SK-N-SH treated with all-trans-retinoic acid at 6 μM for 48 hours (cell line): ENCODE measurements at regions not wholly inside any gene's neighbourhood (a gene's known extent, or its start where the extent isn't known, plus 50 kb on each side); places are given as distances from the start of the nearest gene placed in this dataset.

ENCODE experiments used
- ARNTL ChIP-seq: fragments of 450-650 bp; formaldehyde crosslinking; IDR thresholded peaks from 2 replicates; pipeline ENCODE4 v1.5.0; 2020; ENCODE audit warnings: low read depth, mild to moderate bottlenecking, moderate library complexity, borderline replicate concordance
- BACH2 ChIP-seq: fragments of 250-450 bp; sonication (Bioruptor Pico); IDR thresholded peaks from 2 replicates; pipeline ENCODE4 v1.9.0; 2021; ENCODE audit warnings: mild to moderate bottlenecking, borderline replicate concordance
- CSDC2 ChIP-seq: fragments of 250-450 bp; sonication (Bioruptor Pico); IDR thresholded peaks from 2 replicates; pipeline ENCODE4 v1.5.0; 2020; ENCODE audit warnings: mild to moderate bottlenecking, moderate library complexity
- ISL1 ChIP-seq: fragments of 250-450 bp; sonication (Bioruptor Pico); IDR thresholded peaks from 2 replicates; pipeline ENCODE4 v2.1.2; 2022; ENCODE audit warnings: mild to moderate bottlenecking, moderate library complexity
- PPARA ChIP-seq: fragments of 250-450 bp; sonication (Bioruptor Pico); IDR thresholded peaks from 2 replicates; pipeline ENCODE4 v1.5.0; 2020; ENCODE audit warnings: mild to moderate bottlenecking, borderline replicate concordance
- RARB ChIP-seq: fragments of 250-450 bp; sonication (Bioruptor Pico); IDR thresholded peaks from 2 replicates; pipeline ENCODE4 v1.8.0; 2021; ENCODE audit warnings: mild to moderate bottlenecking, moderate library complexity
- TCF4 ChIP-seq: fragments of 250-450 bp; sonication (Bioruptor Pico); IDR thresholded peaks from 2 replicates; pipeline ENCODE4 v1.8.0; 2021; ENCODE audit warnings: mild to moderate bottlenecking, moderate library complexity, borderline replicate concordance
- ZFP30 ChIP-seq: fragments of 450-650 bp; formaldehyde crosslinking; IDR thresholded peaks from 2 replicates; pipeline ENCODE4 v1.5.0; 2022; ENCODE audit warnings: mild to moderate bottlenecking, moderate library complexity
- ZNF565 ChIP-seq: fragments of 450-650 bp; formaldehyde crosslinking; conservative IDR thresholded peaks from 2 replicates; pipeline ENCODE4 v1.5.0; 2020; ENCODE audit warnings: low read depth, mild to moderate bottlenecking, moderate library complexity
- ZNF8 ChIP-seq: fragments of 450-650 bp; formaldehyde crosslinking; IDR thresholded peaks from 2 replicates; pipeline ENCODE4 v1.5.0; 2020; ENCODE audit warnings: mild to moderate bottlenecking, moderate library complexity
- TF ChIP-seq, protein P1 (sequence below): fragments of 250-450 bp; sonication (Bioruptor Pico); IDR thresholded peaks from 2 replicates; pipeline ENCODE4 v1.8.0; 2020; ENCODE audit warnings: mild to moderate bottlenecking, moderate library complexity, borderline replicate concordance
- TF ChIP-seq, protein P2 (sequence below): fragments of 250-450 bp; sonication (Bioruptor Pico); IDR thresholded peaks from 2 replicates; pipeline ENCODE4 v1.5.1; 2020; ENCODE audit warnings: low read depth, mild to moderate bottlenecking, moderate library complexity

DNA sequence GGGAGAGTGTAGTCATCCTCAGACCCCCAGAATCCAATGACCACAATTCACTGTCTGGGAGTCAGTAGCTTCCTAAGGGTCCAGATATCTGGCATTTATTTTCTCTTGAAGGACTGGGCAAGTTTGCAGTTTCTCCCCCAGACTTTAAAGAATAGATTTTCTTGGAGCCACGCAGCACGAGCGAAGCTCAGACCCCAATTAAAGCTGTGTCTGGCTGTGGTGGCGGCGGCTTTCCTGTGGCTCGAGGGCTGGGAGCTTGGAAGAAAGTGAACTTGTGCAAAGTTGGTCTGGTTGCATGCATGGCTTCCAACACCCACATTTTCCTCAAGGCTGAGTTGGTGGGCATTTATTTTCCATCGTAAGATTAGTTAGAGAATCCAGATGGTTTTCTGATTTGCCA, 105.0 kb downstream of the ACKR3 start:
- TF ChIP-seq TCF4 (CRISPR knock-in tag) (no peak), ISL1 (CRISPR knock-in tag) (no peak), CSDC2 (CRISPR knock-in tag) (no peak), ARNTL (no peak), BACH2 (CRISPR knock-in tag) (no peak), ZNF8 (CRISPR knock-in tag) (no peak), RARB (CRISPR knock-in tag) (no peak), ZFP30 (CRISPR knock-in tag) (no peak), ZNF565 (no peak), PPARA (CRISPR knock-in tag) (no peak)
- TF ChIP-seq, protein P1, sequence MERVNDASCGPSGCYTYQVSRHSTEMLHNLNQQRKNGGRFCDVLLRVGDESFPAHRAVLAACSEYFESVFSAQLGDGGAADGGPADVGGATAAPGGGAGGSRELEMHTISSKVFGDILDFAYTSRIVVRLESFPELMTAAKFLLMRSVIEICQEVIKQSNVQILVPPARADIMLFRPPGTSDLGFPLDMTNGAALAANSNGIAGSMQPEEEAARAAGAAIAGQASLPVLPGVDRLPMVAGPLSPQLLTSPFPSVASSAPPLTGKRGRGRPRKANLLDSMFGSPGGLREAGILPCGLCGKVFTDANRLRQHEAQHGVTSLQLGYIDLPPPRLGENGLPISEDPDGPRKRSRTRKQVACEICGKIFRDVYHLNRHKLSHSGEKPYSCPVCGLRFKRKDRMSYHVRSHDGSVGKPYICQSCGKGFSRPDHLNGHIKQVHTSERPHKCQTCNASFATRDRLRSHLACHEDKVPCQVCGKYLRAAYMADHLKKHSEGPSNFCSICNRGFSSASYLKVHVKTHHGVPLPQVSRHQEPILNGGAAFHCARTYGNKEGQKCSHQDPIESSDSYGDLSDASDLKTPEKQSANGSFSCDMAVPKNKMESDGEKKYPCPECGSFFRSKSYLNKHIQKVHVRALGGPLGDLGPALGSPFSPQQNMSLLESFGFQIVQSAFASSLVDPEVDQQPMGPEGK (CRISPR knock-in tag) = no peak
- TF ChIP-seq, protein P2, sequence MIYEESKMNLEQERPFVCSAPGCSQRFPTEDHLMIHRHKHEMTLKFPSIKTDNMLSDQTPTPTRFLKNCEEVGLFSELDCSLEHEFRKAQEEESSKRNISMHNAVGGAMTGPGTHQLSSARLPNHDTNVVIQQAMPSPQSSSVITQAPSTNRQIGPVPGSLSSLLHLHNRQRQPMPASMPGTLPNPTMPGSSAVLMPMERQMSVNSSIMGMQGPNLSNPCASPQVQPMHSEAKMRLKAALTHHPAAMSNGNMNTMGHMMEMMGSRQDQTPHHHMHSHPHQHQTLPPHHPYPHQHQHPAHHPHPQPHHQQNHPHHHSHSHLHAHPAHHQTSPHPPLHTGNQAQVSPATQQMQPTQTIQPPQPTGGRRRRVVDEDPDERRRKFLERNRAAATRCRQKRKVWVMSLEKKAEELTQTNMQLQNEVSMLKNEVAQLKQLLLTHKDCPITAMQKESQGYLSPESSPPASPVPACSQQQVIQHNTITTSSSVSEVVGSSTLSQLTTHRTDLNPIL (CRISPR knock-in tag) = no peak
